GM19467 (cell line): ENCODE measurements at regions not wholly inside any gene's neighbourhood (a gene's known extent, or its start where the extent isn't known, plus 50 kb on each side); places are given as distances from the start of the nearest gene placed in this dataset.

Source experiments
- ATAC-seq: cut with Tn5 transposase; IDR thresholded peaks from one replicate; pipeline ENCODE4 v1.9.1; 2021; ENCODE audit warnings: mild to moderate bottlenecking, moderate library complexity; ENCODE audit not compliant: unreplicated experiment

GRCh38 chr5:159836691-159837090, 79.6 kb upstream of the ADRA1B start:
- ATAC-seq, result no peak

- ATAC-seq, result no peak
Measured at GRCh38 chr5:159837860-159838259, 78.4 kb upstream of the ADRA1B start.

DNA sequence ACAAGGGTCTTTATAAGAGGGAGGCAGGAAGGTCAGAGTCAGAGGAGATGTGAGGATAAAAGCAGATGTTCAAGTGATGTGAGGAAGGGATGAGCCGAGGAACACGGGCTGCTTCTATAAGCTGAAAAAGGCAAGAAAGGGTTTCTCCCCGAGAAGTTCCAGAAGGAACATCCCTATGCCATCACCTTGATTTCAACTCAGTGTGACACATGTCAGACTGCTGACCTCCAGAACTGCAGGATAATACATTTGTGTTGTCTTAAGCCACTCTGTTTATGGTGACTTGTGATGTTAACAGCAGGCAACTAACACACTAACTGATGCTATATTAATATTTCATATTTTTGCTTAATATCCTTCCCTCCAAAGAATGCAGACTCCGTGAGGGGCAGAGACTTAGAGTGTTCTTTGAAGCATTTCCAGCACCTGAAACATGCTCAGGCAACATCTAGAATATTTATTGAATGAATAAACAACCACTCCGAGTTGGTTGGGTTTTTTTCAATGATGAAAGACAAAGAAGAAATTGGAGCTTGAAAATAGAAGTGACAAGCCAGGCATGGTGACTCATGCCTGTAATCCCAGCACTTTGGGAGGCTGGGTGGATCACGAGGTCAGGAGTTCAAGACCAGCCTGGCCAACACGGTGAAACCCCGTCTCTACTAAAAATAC, 77.6 kb upstream of the ADRA1B start:
- ATAC-seq, result no peak

DNA sequence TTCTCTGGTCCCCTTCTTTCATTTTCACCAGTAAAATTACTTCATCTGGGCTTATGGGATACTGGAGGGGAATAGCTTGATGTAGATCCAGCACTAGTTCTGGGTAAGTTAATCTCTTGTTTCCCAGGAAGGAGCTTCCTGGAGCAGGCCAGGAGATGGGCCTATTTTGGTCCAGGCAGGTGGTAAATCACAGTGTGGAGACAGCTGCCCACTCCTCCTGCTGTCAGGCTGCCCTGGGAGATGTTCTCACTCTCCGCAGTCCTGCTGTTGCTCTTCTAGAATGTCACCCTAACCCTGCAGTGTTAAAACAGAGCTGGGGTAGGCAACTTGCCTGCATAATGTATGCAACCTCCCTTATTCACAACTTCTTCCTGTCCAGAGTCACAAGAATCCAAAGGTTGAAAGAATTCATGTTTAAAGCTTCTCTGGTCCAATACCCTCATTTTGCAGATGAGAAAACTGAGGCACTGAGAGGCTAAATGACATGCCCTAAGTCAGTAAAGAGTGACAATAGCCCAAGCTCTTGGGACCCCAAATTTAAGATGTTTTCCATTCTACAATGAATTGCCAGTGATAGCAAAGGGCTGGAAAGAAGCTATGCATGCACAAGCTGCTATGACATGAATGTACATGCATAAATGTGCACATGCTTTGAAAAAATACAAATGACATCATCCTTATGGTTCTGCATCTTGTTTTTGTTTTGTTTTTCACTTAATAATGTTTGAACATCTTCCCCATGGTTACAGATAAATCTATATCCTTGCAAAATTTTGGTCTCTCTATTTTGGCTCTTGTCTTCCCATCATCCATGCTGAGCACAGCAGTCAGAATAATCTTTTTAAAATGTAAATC, 71.8 kb upstream of the ADRA1B start:
- ATAC-seq, result no peak

DNA sequence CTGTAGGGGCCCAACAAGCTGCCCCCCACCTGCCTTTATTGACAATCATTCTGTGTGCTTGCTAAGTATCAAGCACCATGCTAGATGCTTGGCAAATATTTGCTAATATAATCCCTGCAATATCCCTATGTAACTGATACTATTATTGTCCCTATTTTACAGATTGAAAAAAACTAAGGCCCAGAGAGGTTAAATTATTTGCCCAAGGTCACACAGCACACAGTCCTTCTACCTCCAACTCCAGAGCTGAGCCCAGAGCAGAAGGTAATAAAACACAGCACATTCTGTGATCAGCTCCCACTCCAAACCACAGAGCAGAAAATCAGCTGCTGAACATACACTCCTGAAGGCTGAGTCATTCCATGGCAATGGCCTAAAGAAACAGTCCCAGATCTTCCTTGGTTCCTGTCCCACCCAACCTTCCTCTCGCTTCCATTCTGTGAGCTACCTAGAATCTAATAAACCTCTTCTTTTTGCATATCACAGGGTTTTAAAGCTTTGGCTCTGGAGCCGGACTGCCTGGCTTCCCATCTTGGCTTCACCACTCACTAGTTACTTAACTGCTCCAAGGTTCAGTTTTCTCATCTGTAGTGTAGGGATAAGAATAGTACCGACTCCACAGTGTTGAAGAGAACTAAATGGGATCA, 66.7 kb upstream of the ADRA1B start:
- no peak for ATAC-seq

GRCh38 chr5:159850160-159850559, 66.1 kb upstream of the ADRA1B start:
- no peak for ATAC-seq

GRCh38 chr5:159851053-159851452, 65.2 kb upstream of the ADRA1B start:
- no peak for ATAC-seq

DNA sequence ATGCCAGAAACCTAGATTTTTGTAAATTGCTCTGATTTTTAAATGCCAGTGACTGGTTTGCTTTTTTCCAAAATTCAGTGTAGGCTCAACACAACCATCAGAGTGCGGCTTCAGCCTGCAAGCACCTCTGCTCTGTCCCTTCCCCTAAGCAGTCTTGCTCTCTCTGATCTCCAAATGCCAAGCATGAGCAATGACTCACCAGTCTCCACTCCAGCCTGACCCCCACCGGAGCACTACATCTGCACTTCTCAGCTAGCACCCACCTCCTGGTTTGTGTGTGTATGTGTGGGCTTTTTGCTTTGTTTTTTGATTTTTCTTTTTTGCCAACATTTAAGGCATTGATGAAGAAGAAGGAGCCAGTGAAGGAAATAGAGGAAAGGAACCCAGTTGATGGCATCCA, 61.4 kb upstream of the ADRA1B start:
- no peak for ATAC-seq

DNA sequence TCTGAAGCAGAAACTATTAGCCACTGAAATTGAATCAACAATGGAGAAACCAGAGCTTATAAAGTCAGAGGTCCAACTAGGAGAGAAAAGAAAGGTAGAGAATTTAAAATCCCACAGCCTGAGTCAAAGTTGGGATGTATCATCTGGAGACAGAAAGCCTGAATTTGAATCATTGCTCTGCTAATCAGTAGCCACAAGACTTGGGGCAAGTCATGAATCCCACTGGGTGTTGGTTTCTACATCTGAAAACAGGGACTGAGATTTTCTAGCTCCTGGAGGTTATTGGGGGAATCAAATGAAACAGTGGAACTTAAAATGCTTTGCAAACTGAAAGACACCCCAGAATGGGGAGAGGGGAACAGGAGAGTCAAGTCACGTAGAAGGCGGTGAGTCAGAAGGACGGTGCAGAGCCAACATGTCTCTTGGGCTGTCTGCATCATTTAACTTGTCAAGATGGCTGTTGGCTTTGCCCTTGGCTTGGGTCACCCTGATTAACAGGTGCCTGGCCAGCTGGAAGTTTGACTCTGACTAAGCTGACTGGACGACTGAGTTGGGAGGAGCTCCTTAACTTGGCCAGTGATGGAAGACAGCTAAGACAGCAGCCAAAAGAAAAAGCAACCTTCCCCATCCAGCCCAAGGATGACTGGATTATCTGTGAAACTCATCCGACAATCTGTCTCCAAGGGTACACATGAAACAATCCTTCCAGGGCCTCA, 60.6 kb upstream of the ADRA1B start:
- ATAC-seq, result no peak

GRCh38 chr5:159858871-159859270, 57.4 kb upstream of the ADRA1B start:
- ATAC-seq, result no peak

- ATAC-seq, result no peak
Measured at GRCh38 chr5:159861086-159861485, 55.2 kb upstream of the ADRA1B start.

DNA sequence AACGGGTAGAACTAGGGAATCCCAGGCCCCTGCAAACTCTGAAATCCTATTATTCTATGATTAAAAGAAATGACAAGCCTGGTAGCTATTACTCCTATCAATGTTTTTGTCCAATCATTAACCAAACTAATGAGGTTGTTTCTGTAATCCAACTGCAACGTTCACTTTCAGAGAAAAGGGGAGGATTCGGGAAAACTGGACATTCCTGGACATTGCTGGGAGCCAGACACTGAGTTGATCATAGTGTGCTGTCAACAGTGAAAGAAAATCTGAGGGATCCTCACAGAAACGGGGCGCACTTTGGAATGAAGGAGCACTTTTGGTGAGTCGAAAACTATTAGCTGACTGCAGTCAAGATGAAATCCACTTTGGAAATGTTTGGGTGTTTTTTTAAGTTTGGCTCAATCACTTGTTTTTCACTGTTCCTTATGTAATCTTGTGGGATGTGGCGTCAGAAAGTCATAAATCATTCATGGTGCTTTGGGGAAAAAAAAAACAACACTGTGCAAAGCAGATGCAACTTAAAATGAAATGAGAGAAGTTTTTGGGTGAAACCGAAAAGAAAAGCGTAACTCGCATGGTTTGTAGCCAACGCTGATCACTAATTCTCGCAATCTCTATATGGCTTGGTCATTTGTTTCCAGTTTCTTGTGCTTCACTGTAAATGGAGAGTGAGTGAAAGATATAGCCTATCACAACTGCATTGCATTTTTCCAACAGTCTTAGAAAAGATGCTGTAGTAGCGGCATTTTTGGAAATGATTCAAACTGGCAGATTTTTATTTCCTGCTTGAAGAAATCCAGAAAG, 51.2 kb upstream of the ADRA1B start:
- ATAC-seq, result peak; percentile 57

DNA sequence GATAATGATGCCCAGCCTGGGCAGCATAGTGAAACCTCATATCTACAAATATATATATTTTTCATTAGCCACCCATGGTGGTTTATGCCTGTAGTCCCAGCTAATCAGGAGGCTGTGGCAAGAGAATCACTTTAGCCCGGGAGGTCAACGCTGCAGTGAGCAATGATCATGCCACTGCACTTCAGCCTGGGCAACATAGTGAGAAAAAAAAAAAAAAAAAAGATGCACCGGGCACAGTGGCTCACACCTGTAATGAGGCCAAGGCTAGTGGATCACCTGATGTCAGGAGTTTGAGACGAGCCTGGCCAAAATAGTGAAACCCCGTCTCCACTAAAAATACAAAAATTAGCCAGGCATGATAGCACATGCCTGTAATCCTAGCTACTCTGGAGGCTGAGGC, 50.2 kb upstream of the ADRA1B start:
- no peak for ATAC-seq
